ENCODE measurements at regions not wholly inside any gene's neighbourhood (a gene's known extent, or its start where the extent isn't known, plus 50 kb on each side); places are given as distances from the start of the nearest gene placed in this dataset.

GRCh38 chr6:14475306-14475705 is 357.7 kb downstream of the CD83 start:
- Histone ChIP-seq H2AFZ (no peak overlapping the region), H3K4me1 (ENCODE audit: insufficient read depth) (no peaks in the 10 kb centered on the region), H3F3A (replicated peaks; ENCODE audit: low read depth) (no peaks in the 10 kb centered on the region), H3K4me3 (no peak overlapping the region), H3K4me2 (no peak overlapping the region), H3K36me3 (ENCODE audit: insufficient read depth) (0 out of 2 replicates have a peak, but pooled peaks cover 5% of the 10 kb centered on the region), H3K27me3 (ENCODE audit: insufficient read depth) (no peaks in the 10 kb centered on the region), H3K79me2 (replicated peaks; ENCODE audit: insufficient read depth) (no peaks in the 10 kb centered on the region), H4K20me1 (replicated peaks; ENCODE audit: insufficient read depth) (no peaks in the 10 kb centered on the region), H3K27ac (ENCODE audit: low read depth) (no peak overlapping the region), H3K9me2 (ENCODE audit: insufficient read depth) (peaks cover 10% of the 10 kb centered on the region)
- Mint-ChIP-seq H3K9me3 (peaks cover 3% of the 10 kb centered on the region; the same call in 1 of the 3 replicates), H3K27me3 (ENCODE audit: insufficient read depth, low read depth, poor library complexity) (peaks cover 3% of the 10 kb centered on the region), H3K36me3 (ENCODE audit: low read depth) (peaks cover 10% of the 10 kb centered on the region; the same call in 2 of the 3 replicates), H3K4me3 (no peak overlapping the region), H3K4me1 (no peaks in the 10 kb centered on the region; the same call in 2 of the 3 replicates), H3K27ac (no peak overlapping the region)
- ATAC-seq, result no peak
- TF ChIP-seq CTCF (conservative IDR thresholded peaks at IDR 0.05; ENCODE audit: low read depth in 2 of 2) (no peak), EZH2 (IDR thresholded peaks at IDR 0.05; ENCODE audit: low read depth, unreplicated experiment) (no peak), ZNF331 (CRISPR knock-in tag; IDR thresholded peaks at IDR 0.05; ENCODE audit: low read depth) (no peak), ETS1 (IDR thresholded peaks at IDR 0.05) (no peak), EZH2phosphoT487 (IDR thresholded peaks at IDR 0.05; ENCODE audit: unreplicated experiment) (no peak), JUNB (IDR thresholded peaks at IDR 0.05; ENCODE audit: unreplicated experiment) (no peak), STAT1 (IDR thresholded peaks at IDR 0.05; ENCODE audit: unreplicated experiment) (no peak), NANOG (IDR thresholded peaks at IDR 0.05; ENCODE audit: borderline replicate concordance) (no peak)
- DNase-seq (ENCODE audit: low spot score), result no peak

- H3K4me2 ChIP-seq, result no peak overlapping the region
- no peaks in the 10 kb centered on the region for H3F3A ChIP-seq (replicated peaks; ENCODE audit: low read depth)
- no peak for ATAC-seq
- TF ChIP-seq EZH2 (IDR thresholded peaks at IDR 0.05; ENCODE audit: low read depth, unreplicated experiment), result no peak
- no peak for TF ChIP-seq REST (IDR thresholded peaks at IDR 0.05; ENCODE audit: unreplicated experiment)
- TF ChIP-seq POLR2AphosphoS5 (IDR thresholded peaks at IDR 0.05; ENCODE audit: low read depth), result no peak
- no peak for TF ChIP-seq CREB1 (CRISPR knock-in tag; IDR thresholded peaks at IDR 0.05; ENCODE audit: low read depth)
- TF ChIP-seq JUNB (IDR thresholded peaks at IDR 0.05; ENCODE audit: unreplicated experiment), result no peak
Measured at GRCh38 chr6:14476793-14477531, 359.4 kb downstream of the CD83 start.

More at GRCh38 chr6:14476793-14477531, 359.4 kb downstream of the CD83 start:
- H3K4me1 Mint-ChIP-seq, result no peaks in the 10 kb centered on the region; the same call in 2 of the 3 replicates
- H3K9me3 Mint-ChIP-seq, result peaks cover 16% of the 10 kb centered on the region
- H3K27me3 Mint-ChIP-seq (ENCODE audit: insufficient read depth, low read depth, poor library complexity), result peaks cover 3% of the 10 kb centered on the region
- peaks cover 5% of the 10 kb centered on the region; the same call in 1 of the 2 replicates for H3K36me3 ChIP-seq (ENCODE audit: insufficient read depth)
- H3K27ac ChIP-seq (ENCODE audit: low read depth), result no peak overlapping the region
- no peak overlapping the region for H3K4me3 ChIP-seq
- H3K4me1 ChIP-seq (ENCODE audit: insufficient read depth), result no peaks in the 10 kb centered on the region
- peaks cover 3% of the 10 kb centered on the region; the same call in 1 of the 2 replicates for H3K9me2 ChIP-seq (ENCODE audit: insufficient read depth)
- no peak overlapping the region for H2AFZ ChIP-seq
- no peak overlapping the region for H3K27ac Mint-ChIP-seq
- H3K79me2 ChIP-seq (replicated peaks; ENCODE audit: insufficient read depth), result no peaks in the 10 kb centered on the region
- DNase-seq (ENCODE audit: low spot score), result no peak
- H4K20me1 ChIP-seq (replicated peaks; ENCODE audit: insufficient read depth), result no peaks in the 10 kb centered on the region
- H3K4me3 Mint-ChIP-seq, result no peak overlapping the region
- peaks cover 22% of the 10 kb centered on the region for H3K36me3 Mint-ChIP-seq (ENCODE audit: low read depth)
- no peaks in the 10 kb centered on the region for H3K27me3 ChIP-seq (ENCODE audit: insufficient read depth)
